ENCODE measurements at regions not wholly inside any gene's neighbourhood (a gene's known extent, or its start where the extent isn't known, plus 50 kb on each side); places are given as distances from the start of the nearest gene placed in this dataset.

DNA sequence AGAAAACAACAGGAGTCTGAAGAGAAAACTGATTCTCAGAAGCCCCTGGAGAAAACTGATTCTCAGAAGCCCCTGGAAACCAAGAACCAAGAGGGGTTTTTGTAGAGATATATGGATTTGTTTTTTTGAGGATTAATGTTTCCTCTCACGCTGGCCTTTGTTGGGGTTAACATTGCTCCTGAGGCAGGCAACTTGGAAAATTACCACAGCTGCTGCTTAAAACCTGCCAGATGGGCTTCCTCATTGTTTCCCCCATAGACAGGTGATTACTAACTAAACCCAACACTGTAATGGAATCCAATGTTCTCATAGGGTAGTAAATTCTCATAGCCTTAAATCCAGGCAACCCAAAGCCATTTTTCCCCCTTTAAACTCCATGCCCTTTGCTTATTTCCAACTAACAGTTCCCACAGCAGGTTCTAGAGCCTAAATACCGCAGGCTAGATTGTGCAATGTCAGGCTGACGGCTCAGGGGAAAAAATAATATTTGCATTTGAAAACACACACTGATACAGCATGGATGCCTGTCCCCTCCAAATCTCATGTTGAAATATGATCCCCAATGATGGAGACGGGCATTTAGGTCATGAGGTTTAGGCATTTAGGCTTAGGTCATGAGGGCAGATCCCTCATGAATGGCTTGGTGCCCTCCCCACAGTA, 272.3 kb upstream of the PKDCC start:
- no peak for DNase-seq
- 45% methylated on average over 4 of the region's 4 CpGs for WGBS (ENCODE audit: insufficient coverage, low coverage, low lambda C conversion rate, missing lambda C conversion rate)
- intact Hi-C loops (cut with DNase I): no loop called here

DNA sequence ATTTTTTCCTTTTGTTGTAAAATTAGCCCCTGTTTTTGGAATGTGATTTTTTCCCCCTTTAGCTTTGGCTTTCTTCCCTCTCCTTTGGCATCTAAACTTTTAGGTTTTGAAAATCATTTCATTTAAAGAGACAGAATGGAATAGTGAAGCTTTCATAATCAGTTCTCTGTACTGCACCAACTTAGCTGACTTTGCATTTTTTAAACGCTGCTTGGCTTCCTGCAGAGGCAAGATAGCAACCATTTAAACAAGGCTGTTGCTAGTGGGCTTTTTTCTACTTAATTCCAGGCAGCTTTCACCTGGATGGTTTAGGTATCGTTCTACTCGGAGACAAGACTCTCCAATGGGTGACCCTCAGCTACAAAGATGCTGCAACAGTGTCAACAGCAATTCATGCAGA, 267.9 kb upstream of the PKDCC start:
- H3K36me3 ChIP-seq: no peaks in the 10 kb centered on the region
- H3K4me3 ChIP-seq: no peak overlapping the region
- 25% methylated on average over 2 of the region's 3 CpGs for WGBS (ENCODE audit: insufficient coverage, low coverage, low lambda C conversion rate, missing lambda C conversion rate)
- no peaks in the 10 kb centered on the region for H3K9me3 ChIP-seq
- TF ChIP-seq CTCF (IDR thresholded peaks at IDR 0.05) (no peak), POLR2A (IDR thresholded peaks at IDR 0.05) (no peak)
- ATAC-seq (no peak), DNase-seq (no peak)
- H3K27ac ChIP-seq: no peak overlapping the region
- no peaks in the 10 kb centered on the region for H3K27me3 ChIP-seq
- intact Hi-C loops (cut with DNase I): no loop called here
- no peaks in the 10 kb centered on the region for H3K4me1 ChIP-seq

More for the DNA sequence above, 272.3 kb upstream of the PKDCC start:
- H3K27ac ChIP-seq: no peak overlapping the region
- no peaks in the 10 kb centered on the region for H3K36me3 ChIP-seq
- no peaks in the 10 kb centered on the region for H3K4me1 ChIP-seq
- peak; percentile 63 to 91 (median 75) for ATAC-seq
- no peaks in the 10 kb centered on the region for H3K9me3 ChIP-seq
- H3K27me3 ChIP-seq: no peaks in the 10 kb centered on the region
- no peak for TF ChIP-seq POLR2A (IDR thresholded peaks at IDR 0.05)
- H3K4me3 ChIP-seq: no peak overlapping the region

- peak; percentile 78 to 82 (median 80) for ATAC-seq
- no peaks in the 10 kb centered on the region for H3K36me3 ChIP-seq
- TF ChIP-seq POLR2A (IDR thresholded peaks at IDR 0.05) (no peak), CTCF (IDR thresholded peaks at IDR 0.05) (peak; percentile 85 to 91 (median 86))
- H3K4me1 ChIP-seq: no peaks in the 10 kb centered on the region
- no peaks in the 10 kb centered on the region for H3K9me3 ChIP-seq
- WGBS (ENCODE audit: insufficient coverage, low coverage, low lambda C conversion rate, missing lambda C conversion rate): 19% methylated on average over 6 of the region's 6 CpGs
- no peak overlapping the region for H3K4me3 ChIP-seq
- DNase-seq: peak in 1 of 3 donors; percentile 44
- no peak overlapping the region for H3K27ac ChIP-seq
- no peaks in the 10 kb centered on the region for H3K27me3 ChIP-seq
- intact Hi-C loops (cut with DNase I): no loop called here
These were observed 265.3 kb upstream of the PKDCC start for GRCh38 chr2:41782306-41783158.

GRCh38 chr2:41784496-41784895, 263.3 kb upstream of the PKDCC start:
- DNase-seq: no peak
- no peaks in the 10 kb centered on the region for H3K27me3 ChIP-seq
- H3K4me1 ChIP-seq: no peaks in the 10 kb centered on the region
- no peaks in the 10 kb centered on the region for H3K9me3 ChIP-seq
- no peaks in the 10 kb centered on the region for H3K36me3 ChIP-seq
- H3K4me3 ChIP-seq: no peak overlapping the region
- TF ChIP-seq POLR2A (IDR thresholded peaks at IDR 0.05): no peak
- no peak for TF ChIP-seq CTCF (IDR thresholded peaks at IDR 0.05)
- no peak overlapping the region for H3K27ac ChIP-seq
- WGBS (ENCODE audit: insufficient coverage, low coverage, low lambda C conversion rate, missing lambda C conversion rate): 75% methylated on average over 2 of the region's 6 CpGs
- peak in 1 of 4 donors; percentile 27 for ATAC-seq
- intact Hi-C loops (cut with DNase I): no loop called here
